ENCODE measurements at regions not wholly inside any gene's neighbourhood (a gene's known extent, or its start where the extent isn't known, plus 50 kb on each side); places are given as distances from the start of the nearest gene placed in this dataset.

GRCh38 chr18:76771192-76771799 lies 51.1 kb upstream of the ZNF236 start:
- DNase-seq (ENCODE audit: low spot score) = no peak

GRCh38 chr18:76767954-76768353 lies 54.4 kb upstream of the ZNF236 start:
- no peak for DNase-seq (ENCODE audit: low spot score)

- no peak for DNase-seq (ENCODE audit: low spot score)
Observed at GRCh38 chr18:76766429-76766828, 55.9 kb upstream of the ZNF236 start.

GRCh38 chr18:76765649-76766048 lies 56.7 kb upstream of the ZNF236 start:
- no peak for DNase-seq (ENCODE audit: low spot score)

GRCh38 chr18:76764291-76764901 lies 58.0 kb upstream of the ZNF236 start:
- no peak for DNase-seq (ENCODE audit: low spot score)

GRCh38 chr18:76759056-76759455 lies 63.3 kb upstream of the ZNF236 start:
- no peak for DNase-seq (ENCODE audit: low spot score)

GRCh38 chr18:76757925-76758324 lies 64.4 kb upstream of the ZNF236 start:
- DNase-seq (ENCODE audit: low spot score) = no peak

GRCh38 chr18:76757335-76757734 lies 65.0 kb upstream of the ZNF236 start:
- DNase-seq (ENCODE audit: low spot score) = no peak

- no peak for DNase-seq (ENCODE audit: low spot score)
Observed at GRCh38 chr18:76756531-76757253, 65.7 kb upstream of the ZNF236 start.

- no peak for DNase-seq (ENCODE audit: low spot score)
Observed at GRCh38 chr18:76754351-76754750, 68.0 kb upstream of the ZNF236 start.

GRCh38 chr18:76752400-76752799 lies 70.0 kb upstream of the ZNF236 start:
- no peak for DNase-seq (ENCODE audit: low spot score)

GRCh38 chr18:76750917-76751890 lies 71.2 kb upstream of the ZNF236 start:
- DNase-seq (ENCODE audit: low spot score) = no peak

- DNase-seq (ENCODE audit: low spot score) = no peak
Observed at GRCh38 chr18:76750269-76750668, 72.1 kb upstream of the ZNF236 start.

GRCh38 chr18:76747676-76748075 lies 74.7 kb upstream of the ZNF236 start:
- DNase-seq (ENCODE audit: low spot score) = no peak

GRCh38 chr18:76741346-76741745 lies 81.0 kb upstream of the ZNF236 start:
- no peak for DNase-seq (ENCODE audit: low spot score)

GRCh38 chr18:76736309-76736708 lies 86.0 kb upstream of the ZNF236 start:
- no peak for DNase-seq (ENCODE audit: low spot score)

GRCh38 chr18:76730901-76731300 lies 91.5 kb upstream of the ZNF236 start:
- no peak for DNase-seq (ENCODE audit: low spot score)

GRCh38 chr18:76727589-76727988 lies 94.8 kb upstream of the ZNF236 start:
- DNase-seq (ENCODE audit: low spot score) = no peak

- no peak for DNase-seq (ENCODE audit: low spot score)
Observed at GRCh38 chr18:76725445-76725844, 96.9 kb upstream of the ZNF236 start.

- DNase-seq (ENCODE audit: low spot score) = no peak
Observed at GRCh38 chr18:76722224-76723061, 99.9 kb upstream of the ZNF236 start.

Measured in cerebellar cortex (tissue), 1 donor.